GM18511 (cell line): ENCODE measurements at regions not wholly inside any gene's neighbourhood (a gene's known extent, or its start where the extent isn't known, plus 50 kb on each side); places are given as distances from the start of the nearest gene placed in this dataset.

ENCODE experiments used
- ATAC-seq: cut with Tn5 transposase; IDR thresholded peaks from one replicate; pipeline ENCODE4 v1.9.1; 2021; ENCODE audit warnings: mild to moderate bottlenecking, moderate library complexity; ENCODE audit not compliant: unreplicated experiment

DNA sequence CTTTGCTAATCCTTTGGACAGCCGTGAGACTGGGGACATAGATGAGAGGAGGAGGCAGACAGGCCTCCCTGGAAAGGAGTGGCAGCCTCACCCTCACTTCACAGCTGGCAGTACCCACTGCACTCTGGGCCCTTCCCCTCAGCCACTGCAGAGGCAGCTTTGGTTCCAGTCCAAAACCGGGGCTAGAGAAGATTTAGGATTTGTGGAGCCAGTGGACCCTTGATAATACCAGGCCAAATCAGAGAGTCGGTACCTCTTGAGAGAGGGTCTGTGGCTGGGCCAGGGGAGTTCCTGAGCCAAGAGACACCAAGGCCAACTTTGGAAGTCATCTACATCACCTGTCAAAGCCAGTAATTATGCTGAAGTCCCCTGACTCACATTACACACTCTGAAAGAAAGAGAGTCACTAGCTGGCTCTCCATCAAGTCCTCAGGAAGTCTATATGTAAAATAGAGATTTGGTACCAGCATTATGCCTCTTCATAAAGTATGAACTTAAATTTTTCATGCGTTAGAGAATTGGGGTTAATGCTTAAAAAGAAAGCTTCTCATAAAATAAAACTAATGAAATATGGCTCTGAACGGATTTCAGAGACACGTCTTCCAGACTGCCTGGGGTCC lies 244.1 kb upstream of the SEMA6D start:
- ATAC-seq: no peak

DNA sequence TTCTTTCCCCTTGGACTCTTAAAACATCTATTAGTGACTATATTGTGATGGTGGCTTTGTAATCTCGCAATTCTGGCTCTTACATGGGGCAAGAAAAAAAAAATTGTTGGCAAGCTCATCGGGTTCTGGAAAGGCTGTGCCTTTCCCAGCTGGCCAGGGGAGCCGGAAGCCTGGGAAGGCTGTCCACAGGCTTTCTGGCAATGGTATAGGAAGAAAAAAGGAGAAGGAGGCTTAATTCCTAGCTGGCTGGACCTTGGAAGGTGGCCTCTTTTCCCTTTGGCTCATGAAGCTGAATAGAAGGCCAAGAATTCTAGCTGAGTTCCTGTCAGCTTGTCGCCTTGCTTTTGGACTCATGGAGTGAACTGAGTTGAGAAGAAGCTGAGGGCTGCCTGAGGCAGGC lies 243.5 kb upstream of the SEMA6D start:
- no peak for ATAC-seq

DNA sequence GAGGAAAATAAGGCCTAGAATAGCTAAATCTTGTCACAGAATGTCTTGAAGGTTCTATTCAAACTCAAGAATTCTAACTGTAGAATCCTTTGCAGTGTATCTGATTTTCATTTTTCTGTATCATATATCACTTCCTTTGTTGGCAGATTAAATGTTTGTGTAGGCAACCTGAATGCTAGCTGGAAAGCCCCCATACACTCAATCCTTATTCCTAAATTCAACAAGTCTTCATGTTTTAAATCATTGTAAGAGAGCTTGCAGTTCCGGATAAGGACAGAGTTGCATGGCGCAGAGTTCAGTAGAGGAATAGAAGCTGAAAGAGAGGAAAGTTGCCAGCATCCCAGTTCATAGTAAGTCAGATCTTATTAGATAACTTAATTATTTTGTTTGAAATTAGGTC lies 242.0 kb upstream of the SEMA6D start:
- ATAC-seq: no peak

DNA sequence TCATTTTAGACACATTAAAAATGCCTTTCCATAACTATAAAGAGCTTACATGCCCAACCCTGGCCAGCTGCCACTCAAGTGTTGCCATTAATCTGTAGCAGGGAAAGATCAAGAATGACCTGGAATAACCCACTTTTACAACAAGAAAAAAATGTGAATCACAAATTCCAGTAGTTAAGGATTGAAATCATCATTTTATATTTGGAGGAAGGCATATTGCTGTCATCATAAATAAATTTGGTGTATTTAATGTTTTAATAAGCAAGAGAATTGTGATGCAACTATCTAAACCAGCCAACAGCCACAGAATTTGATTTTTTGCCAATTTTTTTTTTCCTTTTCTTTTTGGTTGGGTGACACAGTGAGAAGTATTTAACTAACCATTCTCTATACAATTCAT lies 240.0 kb upstream of the SEMA6D start:
- no peak for ATAC-seq

DNA sequence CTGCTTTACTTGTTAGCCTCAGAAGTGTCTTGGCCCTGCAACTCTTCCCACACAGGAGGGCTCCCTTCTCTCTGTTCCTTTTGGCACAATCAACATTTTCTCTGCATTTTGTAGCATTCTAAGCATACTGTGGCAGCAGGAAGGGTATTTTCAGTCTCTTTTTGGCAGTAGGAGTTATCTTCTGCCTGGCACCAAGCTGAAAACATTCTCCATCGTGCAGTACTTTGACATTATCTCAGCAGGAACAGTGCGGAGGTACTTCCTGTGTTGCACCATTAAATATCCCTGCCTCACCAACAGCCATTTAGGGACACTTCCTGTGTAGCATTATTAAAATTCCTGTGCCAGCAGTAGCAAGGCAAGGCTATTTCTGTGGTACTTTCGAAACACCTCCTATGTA lies 233.2 kb upstream of the SEMA6D start:
- no peak for ATAC-seq

DNA sequence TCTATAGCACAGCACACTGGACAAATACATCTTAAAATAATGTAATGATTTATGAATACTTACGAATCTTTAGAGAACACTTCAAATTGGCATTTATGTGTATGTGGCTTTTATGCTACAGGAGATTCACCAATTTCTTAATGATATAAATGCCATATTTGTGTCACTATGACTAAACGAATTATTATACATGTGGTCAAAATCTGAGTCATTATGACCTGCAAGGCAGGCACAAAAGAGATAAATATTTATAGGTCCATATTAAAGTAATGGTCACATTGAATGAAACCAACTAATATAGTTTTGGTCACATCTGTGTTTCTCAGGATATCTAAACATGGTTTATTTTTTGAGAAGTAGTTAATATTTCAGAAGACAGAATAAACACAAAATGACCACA lies 232.3 kb upstream of the SEMA6D start:
- ATAC-seq: no peak

DNA sequence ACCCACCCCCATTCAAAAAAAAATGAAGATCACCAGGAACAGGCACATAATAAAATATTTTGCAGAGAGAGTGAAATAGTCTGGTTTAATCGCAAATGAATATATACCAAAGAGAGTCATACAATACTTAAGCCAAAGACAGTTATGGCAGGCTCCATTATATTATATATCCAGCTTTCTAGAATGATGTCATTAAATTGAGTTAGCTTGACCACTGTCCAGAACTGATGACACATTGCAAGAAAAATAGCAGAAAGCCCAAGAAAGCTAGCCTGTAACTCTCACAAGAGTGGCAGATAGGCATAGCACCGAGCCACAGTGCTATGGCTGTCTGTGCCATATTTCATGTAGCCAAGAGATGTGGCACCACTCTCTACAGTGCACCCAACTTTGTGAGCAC lies 231.9 kb upstream of the SEMA6D start:
- ATAC-seq: no peak

DNA sequence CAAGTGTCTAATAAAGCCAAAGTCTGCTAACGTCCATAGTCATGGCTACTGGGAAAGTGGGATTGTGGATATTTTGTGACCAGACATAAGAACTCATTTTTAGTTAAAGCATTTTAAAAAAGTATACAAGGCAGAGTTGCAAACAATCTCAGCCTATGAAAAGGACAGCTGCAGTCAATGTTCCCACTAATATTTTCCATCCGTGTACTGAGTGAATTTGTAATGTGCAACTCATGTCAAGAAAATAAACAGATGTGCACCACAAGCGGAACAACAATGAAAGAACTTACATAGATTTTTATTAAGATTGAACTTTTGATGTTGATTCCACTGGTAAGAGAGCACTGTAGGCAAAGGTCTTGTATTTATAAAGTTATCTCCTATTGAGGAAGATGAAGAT lies 231.3 kb upstream of the SEMA6D start:
- no peak for ATAC-seq

DNA sequence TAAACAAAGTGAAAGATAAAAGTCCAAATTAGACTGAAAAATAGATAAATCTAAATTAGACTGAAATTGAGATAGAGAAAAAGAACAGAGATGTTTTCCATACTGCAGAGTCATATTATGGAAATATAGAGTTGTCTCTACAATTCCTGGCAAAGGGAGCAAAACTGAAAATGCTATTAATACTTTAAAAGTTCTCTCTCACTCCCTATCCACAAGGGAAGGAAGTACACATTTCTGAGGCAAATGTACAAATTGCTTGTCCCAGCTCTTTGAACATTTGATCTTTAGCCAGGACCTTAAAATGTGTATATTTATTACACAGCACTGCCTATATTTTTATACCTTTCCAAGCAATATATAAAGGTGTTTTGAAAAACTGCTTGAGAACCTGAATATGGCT lies 225.1 kb upstream of the SEMA6D start:
- ATAC-seq: no peak

DNA sequence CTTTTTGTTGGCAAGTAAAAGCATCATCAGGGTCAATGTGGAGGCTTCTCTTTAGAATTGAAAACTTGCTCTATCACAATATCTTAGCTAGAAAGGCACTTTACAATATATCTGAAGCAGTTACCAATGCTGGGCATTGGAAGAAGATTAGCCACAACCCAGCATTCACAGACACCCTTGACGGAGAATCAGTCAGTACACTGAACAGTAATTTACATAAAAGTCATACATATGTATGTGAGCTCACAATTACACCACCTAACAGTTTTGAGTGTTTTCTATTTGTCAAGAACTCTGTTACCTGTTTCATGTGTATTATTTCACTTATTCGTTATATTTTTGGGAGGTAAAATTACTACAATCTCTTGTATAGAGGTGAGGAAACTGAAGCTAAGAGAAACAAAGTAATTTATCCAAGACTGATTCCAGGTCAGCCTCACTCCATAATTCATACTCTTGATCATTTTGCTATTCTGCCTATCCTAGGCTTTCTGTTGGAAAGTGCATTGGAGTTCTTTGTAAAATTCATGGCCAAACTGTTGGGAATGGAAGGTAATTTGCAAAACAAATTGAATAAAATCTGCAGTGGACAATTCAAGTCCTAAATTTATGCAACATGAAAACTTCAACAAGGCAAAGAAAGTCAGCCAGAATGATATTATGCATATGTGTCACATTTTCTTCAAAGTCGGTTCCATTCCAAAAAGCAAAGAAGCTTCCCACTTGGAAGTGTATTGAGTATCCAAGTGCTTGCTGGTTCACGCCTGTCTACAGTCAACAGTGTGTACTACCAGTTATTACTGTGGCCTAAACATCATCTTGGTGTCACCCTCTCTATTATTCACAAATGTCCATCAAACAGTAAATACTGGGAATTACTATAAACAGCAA lies 223.7 kb upstream of the SEMA6D start:
- ATAC-seq: no peak

DNA sequence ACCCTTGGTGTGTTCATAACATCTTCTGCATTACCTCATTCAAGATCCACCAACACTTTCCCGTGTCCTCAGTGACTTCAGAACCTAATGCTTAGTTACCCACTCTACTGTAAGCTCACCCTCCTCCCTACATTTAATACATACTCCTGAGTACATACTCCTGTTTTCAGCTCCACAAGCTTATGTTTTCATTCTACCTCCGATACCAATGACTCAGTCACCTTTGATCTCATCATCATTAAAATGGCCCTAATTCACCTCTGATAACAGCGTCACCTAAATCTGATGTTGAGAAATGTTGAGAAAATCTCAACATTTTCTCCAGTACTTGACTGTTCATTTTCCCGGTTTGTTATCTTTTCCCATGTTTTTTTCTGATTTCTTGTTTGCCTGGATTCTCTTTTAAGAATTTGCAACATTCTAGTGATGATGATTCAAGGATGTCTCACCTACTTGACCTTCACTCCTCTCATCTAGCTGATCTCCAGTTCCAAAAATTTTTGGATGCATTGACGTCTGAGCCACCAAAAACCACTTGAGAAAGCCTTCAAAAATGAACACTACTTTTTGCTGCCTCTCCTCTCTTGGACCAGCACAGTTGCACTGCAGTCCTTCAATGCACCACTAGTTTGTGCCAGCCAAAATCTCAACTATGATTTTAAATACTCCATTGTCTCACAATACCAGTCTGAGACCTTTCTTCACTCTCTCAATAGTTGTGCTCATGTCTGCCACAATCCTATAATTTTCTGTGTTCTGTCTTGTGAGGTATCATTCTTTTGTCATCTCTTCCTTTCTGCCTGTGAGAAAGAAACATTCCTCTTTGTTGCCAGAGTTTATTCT lies 220.7 kb upstream of the SEMA6D start:
- ATAC-seq: no peak

DNA sequence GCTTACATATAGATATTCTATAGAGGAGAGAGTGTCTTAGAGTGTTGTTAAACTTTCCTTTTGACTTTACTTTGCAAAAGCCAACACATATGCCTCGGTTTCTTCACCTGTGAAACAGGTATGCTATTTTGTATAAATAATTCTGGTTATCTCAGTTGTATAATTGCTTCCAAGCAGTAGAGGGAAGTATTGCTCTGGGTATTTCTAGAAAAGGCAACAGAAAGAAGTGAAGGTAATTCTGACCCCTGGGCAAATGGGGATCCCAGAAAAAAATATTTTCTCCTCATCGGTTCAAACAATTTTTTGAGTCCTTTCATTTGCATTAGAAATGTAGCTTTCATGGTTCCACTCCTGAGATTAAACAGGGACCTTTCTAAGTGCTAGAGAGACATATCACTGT lies 216.5 kb upstream of the SEMA6D start:
- ATAC-seq: no peak

DNA sequence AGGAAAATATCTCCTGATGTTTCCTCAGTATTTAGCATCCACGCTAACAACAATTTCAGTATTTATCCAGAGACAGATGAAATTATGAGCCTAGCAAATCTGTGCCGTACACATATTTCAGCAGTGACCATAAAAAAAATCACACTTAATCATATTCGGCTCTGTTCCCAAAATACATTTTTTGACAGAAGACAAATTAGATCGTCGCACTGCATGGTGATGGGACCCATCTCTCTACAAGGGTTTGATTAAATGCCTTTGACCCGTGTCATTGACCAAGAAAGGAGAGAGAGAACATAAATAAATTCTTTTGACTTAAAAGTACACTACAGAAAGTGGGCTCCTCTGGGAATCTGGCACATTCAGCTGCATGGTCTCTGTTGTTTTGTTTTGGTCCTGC lies 215.3 kb upstream of the SEMA6D start:
- no peak for ATAC-seq

DNA sequence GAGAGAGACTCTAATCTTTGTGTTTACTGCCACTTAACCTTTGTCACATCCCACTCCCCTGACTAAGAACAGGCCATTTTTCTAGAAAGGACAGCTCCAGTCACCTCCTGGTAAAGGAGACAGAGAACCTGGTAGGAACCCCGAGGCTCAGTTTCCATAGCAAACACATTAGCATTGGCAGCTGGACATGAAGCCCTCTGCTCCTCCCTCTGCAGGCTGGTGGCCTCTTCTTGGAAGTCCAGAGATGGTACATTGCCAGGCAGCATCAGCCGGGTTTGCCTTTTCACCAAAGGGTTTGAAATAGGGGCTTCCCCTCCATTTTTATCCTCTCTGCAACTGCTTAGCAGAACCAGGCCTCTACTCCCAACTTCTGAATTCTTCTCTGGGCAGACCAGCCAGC lies 213.4 kb upstream of the SEMA6D start:
- no peak for ATAC-seq

DNA sequence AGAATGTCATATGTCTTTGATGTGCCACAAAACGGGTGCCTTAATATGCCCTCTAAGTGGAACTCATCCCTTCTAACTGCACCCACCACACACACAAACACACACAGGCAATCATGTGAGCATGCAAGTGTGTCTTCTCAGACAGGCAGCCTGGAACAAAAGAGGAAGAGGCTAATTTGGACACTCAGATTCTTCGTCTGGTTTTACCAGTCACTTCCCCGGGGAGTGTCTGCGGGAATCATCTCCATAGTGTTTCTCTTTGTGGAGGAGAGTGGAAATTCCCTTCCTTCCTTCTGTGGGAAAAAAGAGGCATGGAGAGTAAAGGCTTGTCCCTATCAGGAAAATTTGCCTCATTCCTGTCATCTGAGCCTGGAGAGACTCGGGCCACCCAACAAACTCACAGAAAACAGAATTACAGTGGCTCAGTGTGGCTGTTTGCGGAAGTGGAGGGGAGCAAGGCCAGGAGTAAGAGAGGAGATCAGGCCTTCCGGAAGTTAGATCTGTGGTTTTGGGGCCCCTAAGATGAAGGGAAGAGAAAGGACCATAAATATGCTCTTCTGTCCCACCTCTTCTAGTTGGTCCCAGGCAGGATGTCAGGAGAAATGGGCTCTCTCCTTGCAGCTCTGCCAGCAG lies 212.6 kb upstream of the SEMA6D start:
- no peak for ATAC-seq

DNA sequence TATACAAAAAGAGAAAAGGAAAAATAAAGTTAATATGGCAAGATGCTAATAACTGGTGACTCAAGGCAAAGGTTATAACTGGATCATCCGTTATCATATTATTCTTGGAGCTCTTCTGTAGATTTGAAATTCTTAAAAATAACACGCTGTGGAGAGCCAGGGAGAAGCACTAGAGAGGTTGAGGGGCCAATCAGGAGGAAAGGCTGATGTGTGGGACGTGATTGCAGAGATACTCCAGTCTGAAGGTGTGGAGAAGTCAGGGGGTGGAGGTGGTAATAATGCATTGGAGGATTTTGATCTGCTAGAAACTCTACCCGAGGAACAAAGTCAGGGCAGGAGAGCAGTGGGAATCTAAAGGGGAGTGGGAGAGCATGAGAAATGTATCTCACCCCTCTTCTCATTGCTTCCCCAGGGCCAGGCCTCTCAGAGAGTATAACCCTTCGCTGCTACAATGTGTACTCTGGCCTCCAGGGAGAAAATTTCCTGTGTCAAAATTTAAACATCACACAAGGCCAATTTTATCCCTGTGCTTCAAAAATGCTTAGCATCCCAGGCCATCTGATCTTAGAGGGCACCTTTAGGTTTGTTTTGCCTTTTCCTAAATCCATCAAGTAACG lies 211.5 kb upstream of the SEMA6D start:
- no peak for ATAC-seq

DNA sequence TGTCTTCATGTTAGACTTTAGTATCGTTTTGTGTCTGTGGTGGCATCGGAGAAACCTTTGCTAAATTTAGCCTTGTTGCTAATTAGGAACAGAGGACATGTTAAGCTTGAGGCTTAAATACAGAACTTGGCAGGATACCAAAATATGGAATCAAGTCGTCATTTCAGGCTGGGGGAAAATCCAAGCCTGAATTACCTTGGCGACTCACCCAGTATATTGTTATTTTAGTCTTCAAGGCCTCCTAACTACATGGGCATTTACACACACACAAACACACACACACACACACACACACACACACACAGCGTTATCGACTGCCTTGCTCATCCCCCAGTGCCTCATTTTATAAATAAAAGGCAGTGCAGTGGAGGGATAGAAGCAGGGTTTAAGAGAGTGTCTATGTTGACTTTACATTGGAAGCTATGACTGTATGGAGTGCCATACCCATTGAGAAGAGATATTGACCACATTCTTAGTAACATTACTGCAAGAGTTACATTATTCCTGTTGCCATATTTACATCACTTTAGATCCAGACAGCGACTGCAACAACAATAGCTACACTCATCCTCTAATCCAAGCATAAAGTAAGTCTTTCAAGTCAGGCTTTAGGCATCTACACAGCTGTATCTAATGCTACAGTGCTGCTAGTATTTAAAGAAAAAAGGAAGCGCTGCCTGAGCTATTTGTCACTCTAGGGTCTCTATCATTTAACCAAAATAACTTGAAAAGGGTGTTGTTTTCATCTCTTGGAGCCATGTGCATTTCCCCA lies 210.8 kb upstream of the SEMA6D start:
- no peak for ATAC-seq

DNA sequence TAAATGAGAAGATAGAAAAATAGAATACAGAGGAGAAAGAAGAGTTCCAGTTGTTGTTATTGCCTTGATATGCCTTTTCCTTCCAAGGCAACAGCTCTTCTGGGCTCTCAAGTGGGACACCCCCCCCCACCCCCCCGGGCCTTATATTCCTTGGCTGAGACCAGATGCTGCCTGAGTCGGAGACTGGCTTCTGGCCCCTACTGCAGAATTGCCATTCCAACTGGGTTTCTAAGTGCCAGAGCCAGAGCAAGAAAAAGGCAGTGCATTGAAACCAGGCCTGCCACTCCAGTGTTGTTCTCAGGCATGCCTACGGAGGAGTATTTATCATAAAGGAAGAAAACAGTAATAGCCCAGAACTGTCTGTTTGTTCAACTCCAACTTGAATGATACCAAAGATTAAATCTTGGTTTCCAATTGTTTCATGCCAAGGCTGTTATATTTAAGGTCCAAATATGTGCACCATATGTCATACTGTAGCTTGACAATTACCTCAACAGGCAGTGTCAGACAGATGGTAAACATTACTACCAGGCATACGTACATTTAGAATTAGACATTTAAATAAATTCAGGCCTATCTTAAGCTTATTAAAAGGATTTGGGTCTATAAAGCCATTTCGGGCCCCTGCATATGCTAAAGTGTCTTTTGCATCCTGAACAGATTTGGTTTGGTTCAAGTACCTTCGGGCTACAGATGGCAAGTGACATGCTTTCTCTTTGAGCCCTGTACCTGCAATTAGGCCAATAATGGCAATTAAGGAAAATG lies 209.9 kb upstream of the SEMA6D start:
- ATAC-seq: no peak

DNA sequence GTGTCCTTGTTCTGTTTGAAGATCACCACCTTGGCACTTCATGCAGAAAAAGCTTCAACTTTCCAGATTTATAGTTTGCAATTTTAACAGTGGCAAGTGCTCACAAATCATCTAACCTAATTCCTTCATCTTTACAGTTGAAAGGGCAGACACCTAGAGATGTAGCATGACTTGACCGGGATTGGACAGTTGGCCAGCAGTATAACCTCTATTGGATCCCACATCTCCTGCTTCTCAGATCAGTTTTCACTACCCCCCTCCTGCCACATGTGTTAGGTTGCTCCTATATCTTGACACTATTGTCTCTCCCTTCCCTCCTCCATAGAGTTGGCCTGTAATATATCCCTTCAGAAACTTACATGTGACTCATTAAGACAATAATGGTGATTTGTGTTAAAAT lies 206.0 kb upstream of the SEMA6D start:
- no peak for ATAC-seq
